ENCODE measurements at regions not wholly inside any gene's neighbourhood (a gene's known extent, or its start where the extent isn't known, plus 50 kb on each side); places are given as distances from the start of the nearest gene placed in this dataset.
"Not testable (repeated sequence)": the region's sequence is repeated elsewhere in the genome, so short reads cannot be mapped to it uniquely, and the experiment has no call there.

GRCh38 chr20:22971077-22971476 lies 64.0 kb upstream of the SSTR4 start:
- not testable (repeated sequence) for DNase-seq

- no peak for DNase-seq
Observed at GRCh38 chr20:22974354-22974753, 60.8 kb upstream of the SSTR4 start.

GRCh38 chr20:22977047-22977785 lies 57.9 kb upstream of the SSTR4 start:
- DNase-seq = no peak

- DNase-seq = no peak
Observed at GRCh38 chr20:22984008-22984407, 51.1 kb upstream of the SSTR4 start.

- no peak for DNase-seq
Observed at GRCh38 chr20:22984606-22985005, 50.5 kb upstream of the SSTR4 start.

- no peak for DNase-seq
Observed at GRCh38 chr20:22985239-22985778, 49.8 kb upstream of the SSTR4 start.
